ENCODE measurements at regions not wholly inside any gene's neighbourhood (a gene's known extent, or its start where the extent isn't known, plus 50 kb on each side); places are given as distances from the start of the nearest gene placed in this dataset.

- DNase-seq (ENCODE audit: low spot score), result no peak
- Mint-ChIP-seq H3K36me3 (no peaks in the 10 kb centered on the region), H3K27ac (no peak overlapping the region), H3K9me3 (no peaks in the 10 kb centered on the region), H3K27me3 (ENCODE audit: low read depth) (no peaks in the 10 kb centered on the region), H3K4me3 (no peak overlapping the region), H3K4me1 (peaks cover 19% of the 10 kb centered on the region)
- ChIA-PET POLR2A (interaction anchor here (0.6 kb wide), 1 partner anchor 41 kb away, joined by 3 read pairs; no protein-coding TSS in a partner anchor), CTCF (no interaction called here)
- ATAC-seq, result no peak
- TF ChIP-seq ATF6 (CRISPR knock-in tag; IDR thresholded peaks at IDR 0.05) (no peak), ZNF532 (CRISPR knock-in tag; IDR thresholded peaks at IDR 0.05; ENCODE audit: borderline replicate concordance) (no peak), TEAD4 (CRISPR knock-in tag; IDR thresholded peaks at IDR 0.05) (no peak), ZNF396 (CRISPR knock-in tag; IDR thresholded peaks at IDR 0.05; ENCODE audit: borderline replicate concordance) (no peak), HMGXB4 (CRISPR knock-in tag; IDR thresholded peaks at IDR 0.05) (no peak), KAT7 (CRISPR knock-in tag; IDR thresholded peaks at IDR 0.05; ENCODE audit: borderline replicate concordance) (no peak), RELA (CRISPR knock-in tag; IDR thresholded peaks at IDR 0.05; ENCODE audit: borderline replicate concordance) (no peak), ATF1 (CRISPR knock-in tag; IDR thresholded peaks at IDR 0.05) (no peak), JAZF1 (CRISPR knock-in tag; IDR thresholded peaks at IDR 0.05) (no peak), ARID4B (CRISPR knock-in tag; IDR thresholded peaks at IDR 0.05; ENCODE audit: borderline replicate concordance) (no peak), GRHL2 (CRISPR knock-in tag; IDR thresholded peaks at IDR 0.05; ENCODE audit: insufficient replicate concordance, severe bottlenecking) (no peak), HMGA2 (CRISPR knock-in tag; IDR thresholded peaks at IDR 0.05) (no peak), ZNF138 (CRISPR knock-in tag; conservative IDR thresholded peaks at IDR 0.05) (no peak), SMAD4 (CRISPR knock-in tag; IDR thresholded peaks at IDR 0.05) (no peak), ZNF425 (CRISPR knock-in tag; conservative IDR thresholded peaks at IDR 0.05) (no peak), PRDM15 (CRISPR knock-in tag; IDR thresholded peaks at IDR 0.05) (no peak), FOXP1 (CRISPR knock-in tag; IDR thresholded peaks at IDR 0.05; ENCODE audit: borderline replicate concordance) (no peak), EMX1 (CRISPR knock-in tag; IDR thresholded peaks at IDR 0.05) (no peak)
These were observed 1136.6 kb downstream of the FAT4 start for GRCh38 chr4:126451237-126451873.
